BE2C (cell line): ENCODE measurements at regions not wholly inside any gene's neighbourhood (a gene's known extent, or its start where the extent isn't known, plus 50 kb on each side); places are given as distances from the start of the nearest gene placed in this dataset.

Experiments
- DNase-seq: peaks from one replicate; pipeline ENCODE4 v3.0.0-alpha.2; 2020
- H3K27me3 ChIP-seq: fragments of 250-450 bp; sonication (Bioruptor Pico); 2 replicates; pipeline ENCODE4 v1.5.1; 2020; ENCODE audit warnings: mild to moderate bottlenecking
- H3K36me3 ChIP-seq: fragments of 250-450 bp; sonication (Bioruptor Pico); 2 replicates; pipeline ENCODE4 v1.5.1; 2020; ENCODE audit warnings: mild to moderate bottlenecking
- H3K4me1 ChIP-seq: fragments of 250-450 bp; sonication (Bioruptor Pico); 2 replicates; pipeline ENCODE4 v1.5.1; 2020
- H3K4me3 ChIP-seq: 2 replicates; pipeline ENCODE4 v1.5.1; 2011; ENCODE audit warnings: low read depth, low read length
- H3K9me3 ChIP-seq: fragments of 250-450 bp; sonication (Bioruptor Pico); 2 replicates; pipeline ENCODE4 v1.5.1; 2020
- CTCF ChIP-seq: IDR thresholded peaks from 2 replicates; pipeline ENCODE4 v1.5.1; 2012; ENCODE audit warnings: mild to moderate bottlenecking, low read depth, low read length

GRCh38 chr6:148617530-148617929, 129.3 kb upstream of the UST start:
- Histone ChIP-seq H3K4me3 (no peak overlapping the region), H3K27me3 (no peaks in the 10 kb centered on the region), H3K4me1 (no peaks in the 10 kb centered on the region), H3K9me3 (no peaks in the 10 kb centered on the region), H3K36me3 (no peaks in the 10 kb centered on the region)
- DNase-seq, result no peak
- no peak for TF ChIP-seq CTCF

- Histone ChIP-seq H3K4me3 (no peak overlapping the region), H3K4me1 (no peaks in the 10 kb centered on the region), H3K36me3 (no peaks in the 10 kb centered on the region), H3K27me3 (no peaks in the 10 kb centered on the region), H3K9me3 (no peaks in the 10 kb centered on the region)
- no peak for DNase-seq
- no peak for TF ChIP-seq CTCF
Measured at GRCh38 chr6:148619891-148620290, 126.9 kb upstream of the UST start.

GRCh38 chr6:148620579-148621298, 126.1 kb upstream of the UST start:
- Histone ChIP-seq H3K4me3 (no peak overlapping the region), H3K36me3 (no peaks in the 10 kb centered on the region), H3K27me3 (no peaks in the 10 kb centered on the region), H3K9me3 (no peaks in the 10 kb centered on the region), H3K4me1 (no peaks in the 10 kb centered on the region)
- no peak for DNase-seq
- no peak for TF ChIP-seq CTCF

- TF ChIP-seq CTCF, result no peak
- Histone ChIP-seq H3K36me3 (no peaks in the 10 kb centered on the region), H3K4me3 (no peak overlapping the region), H3K4me1 (no peaks in the 10 kb centered on the region), H3K27me3 (no peaks in the 10 kb centered on the region), H3K9me3 (no peaks in the 10 kb centered on the region)
- DNase-seq, result no peak
Measured at GRCh38 chr6:148625609-148626008, 121.2 kb upstream of the UST start.

GRCh38 chr6:148628251-148628650, 118.6 kb upstream of the UST start:
- no peak for TF ChIP-seq CTCF
- no peaks in the 10 kb centered on the region for H3K27me3 ChIP-seq
- H3K36me3 ChIP-seq, result no peaks in the 10 kb centered on the region
- H3K4me1 ChIP-seq, result no peaks in the 10 kb centered on the region
- H3K4me3 ChIP-seq, result no peak overlapping the region
- no peaks in the 10 kb centered on the region for H3K9me3 ChIP-seq
- no peak for DNase-seq

GRCh38 chr6:148629181-148629580, 117.6 kb upstream of the UST start:
- H3K27me3 ChIP-seq, result no peaks in the 10 kb centered on the region; the same call in 1 of the 2 replicates
- no peak for TF ChIP-seq CTCF
- no peak overlapping the region for H3K4me3 ChIP-seq
- no peaks in the 10 kb centered on the region for H3K36me3 ChIP-seq
- H3K9me3 ChIP-seq, result no peaks in the 10 kb centered on the region
- H3K4me1 ChIP-seq, result no peaks in the 10 kb centered on the region
- DNase-seq, result no peak
